NB4 (cell line): ENCODE measurements at regions not wholly inside any gene's neighbourhood (a gene's known extent, or its start where the extent isn't known, plus 50 kb on each side); places are given as distances from the start of the nearest gene placed in this dataset.

Source experiments
- CTCF ChIP-seq: IDR thresholded peaks from one replicate; pipeline ENCODE4 v1.5.1; 2012; ENCODE audit warnings: low read depth, low read length
- MAX ChIP-seq: IDR thresholded peaks from 2 replicates; pipeline ENCODE4 v1.6.1; 2011; ENCODE audit warnings: low read depth, low read length

DNA sequence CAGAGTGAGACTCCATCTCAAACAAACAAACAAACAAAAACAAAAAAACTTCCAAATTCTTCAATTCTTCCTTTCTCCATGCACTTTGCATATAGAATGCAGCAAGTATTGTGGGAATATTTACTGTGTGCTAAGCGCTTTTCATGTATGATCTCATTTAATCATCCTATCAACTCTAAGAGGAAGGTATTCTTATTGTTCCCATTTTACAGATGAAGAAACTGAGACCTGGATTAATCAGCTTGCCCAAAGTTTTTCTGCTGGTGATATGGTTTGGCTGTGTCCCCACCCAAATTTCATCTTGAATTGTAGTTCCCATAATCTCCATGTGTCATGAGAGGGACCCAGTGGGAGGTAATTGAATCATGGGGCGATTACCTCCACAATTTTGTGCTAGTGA, 56.6 kb upstream of the KCNG1 start:
- no peak for TF ChIP-seq CTCF
- no peak for TF ChIP-seq MAX
